ENCODE measurements at regions not wholly inside any gene's neighbourhood (a gene's known extent, or its start where the extent isn't known, plus 50 kb on each side); places are given as distances from the start of the nearest gene placed in this dataset.

DNA sequence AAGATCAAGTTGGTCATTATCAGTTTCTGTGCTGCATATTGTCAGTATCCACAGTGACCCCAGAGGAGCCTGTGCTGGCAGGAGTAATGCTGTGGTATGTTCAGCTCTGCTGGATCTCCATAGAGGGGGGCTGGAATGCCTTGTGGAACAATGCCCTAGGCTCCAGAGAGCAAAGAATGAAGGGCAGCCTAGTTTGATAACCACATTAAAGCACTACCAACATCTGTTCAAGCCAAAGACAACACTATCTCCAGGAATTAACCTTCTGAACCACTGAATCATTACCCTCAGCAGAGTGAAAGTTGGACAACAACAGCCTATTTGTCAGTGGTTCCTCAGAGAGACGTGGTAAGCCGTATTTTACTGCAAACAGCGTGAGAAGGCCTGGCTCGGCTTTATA, 192.3 kb upstream of the CXorf66 start:
- ChIA-PET CTCF (no interaction called here), POLR2A (no interaction called here)
- no peaks in the 10 kb centered on the region for H3K4me1 Mint-ChIP-seq (ENCODE audit: low read depth, unreplicated experiment)
- no peaks in the 10 kb centered on the region for H3K9me3 Mint-ChIP-seq (ENCODE audit: unreplicated experiment)
- intact Hi-C loops (cut with micrococcal nuclease; ENCODE audit: unreplicated experiment), result no loop called here
- no peak overlapping the region for H3K27ac Mint-ChIP-seq (ENCODE audit: unreplicated experiment)
- TF ChIP-seq, protein P1, sequence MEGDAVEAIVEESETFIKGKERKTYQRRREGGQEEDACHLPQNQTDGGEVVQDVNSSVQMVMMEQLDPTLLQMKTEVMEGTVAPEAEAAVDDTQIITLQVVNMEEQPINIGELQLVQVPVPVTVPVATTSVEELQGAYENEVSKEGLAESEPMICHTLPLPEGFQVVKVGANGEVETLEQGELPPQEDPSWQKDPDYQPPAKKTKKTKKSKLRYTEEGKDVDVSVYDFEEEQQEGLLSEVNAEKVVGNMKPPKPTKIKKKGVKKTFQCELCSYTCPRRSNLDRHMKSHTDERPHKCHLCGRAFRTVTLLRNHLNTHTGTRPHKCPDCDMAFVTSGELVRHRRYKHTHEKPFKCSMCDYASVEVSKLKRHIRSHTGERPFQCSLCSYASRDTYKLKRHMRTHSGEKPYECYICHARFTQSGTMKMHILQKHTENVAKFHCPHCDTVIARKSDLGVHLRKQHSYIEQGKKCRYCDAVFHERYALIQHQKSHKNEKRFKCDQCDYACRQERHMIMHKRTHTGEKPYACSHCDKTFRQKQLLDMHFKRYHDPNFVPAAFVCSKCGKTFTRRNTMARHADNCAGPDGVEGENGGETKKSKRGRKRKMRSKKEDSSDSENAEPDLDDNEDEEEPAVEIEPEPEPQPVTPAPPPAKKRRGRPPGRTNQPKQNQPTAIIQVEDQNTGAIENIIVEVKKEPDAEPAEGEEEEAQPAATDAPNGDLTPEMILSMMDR (IDR thresholded peaks at IDR 0.05; ENCODE audit: insufficient read depth in 1 of 2, low read depth in 1 of 2, low read length in 1 of 2, severe bottlenecking in 1 of 2, unreplicated experiment in 1 of 2), result no peak
- Histone ChIP-seq H3K36me3 (ENCODE audit: control insufficient read depth, insufficient read depth, low read length) (no peaks in the 10 kb centered on the region), H3K4me3 (ENCODE audit: low read depth, low read length) (no peak overlapping the region), H3K9me3 (no peaks in the 10 kb centered on the region), H3K27me3 (replicated peaks; ENCODE audit: control insufficient read depth, insufficient read depth, low read length) (no peaks in the 10 kb centered on the region), H3K4me1 (no peaks in the 10 kb centered on the region)
- H3K27me3 Mint-ChIP-seq (ENCODE audit: insufficient read depth, unreplicated experiment), result no peaks in the 10 kb centered on the region
- DNase-seq, result no peak
- no peaks in the 10 kb centered on the region for H3K36me3 Mint-ChIP-seq (ENCODE audit: insufficient read depth, unreplicated experiment)
- no TSS peak for BruUV-seq (replicated peaks)
- H3K4me3 Mint-ChIP-seq (ENCODE audit: unreplicated experiment), result no peak overlapping the region

DNA sequence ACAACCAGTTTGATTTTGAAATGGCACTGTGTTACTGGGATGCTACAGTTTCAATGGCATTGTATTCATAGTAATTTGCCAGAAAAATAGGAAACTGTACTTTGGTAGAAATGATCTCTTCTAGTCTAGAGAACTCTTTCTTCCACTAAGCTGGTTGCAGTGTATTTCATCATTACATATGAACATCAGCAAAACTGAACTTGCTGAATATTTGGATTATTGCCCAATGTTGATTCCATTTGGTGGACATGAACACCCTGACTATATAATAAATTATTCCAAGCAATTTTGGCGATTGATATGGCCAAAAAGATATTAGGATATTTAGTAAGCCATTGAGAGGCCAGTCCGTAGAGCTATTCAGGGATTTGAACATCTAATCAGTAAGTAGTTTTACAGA, 191.8 kb upstream of the CXorf66 start:
- no peaks in the 10 kb centered on the region for H3K9me3 Mint-ChIP-seq (ENCODE audit: unreplicated experiment)
- no peaks in the 10 kb centered on the region for H3K4me1 ChIP-seq
- BruUV-seq (replicated peaks), result no TSS peak
- no peaks in the 10 kb centered on the region for H3K27me3 ChIP-seq (replicated peaks; ENCODE audit: control insufficient read depth, insufficient read depth, low read length)
- no peaks in the 10 kb centered on the region for H3K4me1 Mint-ChIP-seq (ENCODE audit: low read depth, unreplicated experiment)
- H3K4me3 ChIP-seq (ENCODE audit: low read depth, low read length), result no peak overlapping the region
- no peaks in the 10 kb centered on the region for H3K36me3 ChIP-seq (ENCODE audit: control insufficient read depth, insufficient read depth, low read length)
- no peaks in the 10 kb centered on the region for H3K9me3 ChIP-seq
- no peak for DNase-seq
- POLR2A ChIA-PET, result no interaction called here
- intact Hi-C loops (cut with micrococcal nuclease; ENCODE audit: unreplicated experiment), result no loop called here
- TF ChIP-seq, protein P1 (IDR thresholded peaks at IDR 0.05; ENCODE audit: insufficient read depth in 1 of 2, low read depth in 1 of 2, low read length in 1 of 2, severe bottlenecking in 1 of 2, unreplicated experiment in 1 of 2), result no peak
- H3K27ac Mint-ChIP-seq (ENCODE audit: unreplicated experiment), result no peak overlapping the region
- no peak overlapping the region for H3K4me3 Mint-ChIP-seq (ENCODE audit: unreplicated experiment)
- H3K27me3 Mint-ChIP-seq (ENCODE audit: insufficient read depth, unreplicated experiment), result no peaks in the 10 kb centered on the region
- CTCF ChIA-PET, result no interaction called here
- no peaks in the 10 kb centered on the region for H3K36me3 Mint-ChIP-seq (ENCODE audit: insufficient read depth, unreplicated experiment)

DNA sequence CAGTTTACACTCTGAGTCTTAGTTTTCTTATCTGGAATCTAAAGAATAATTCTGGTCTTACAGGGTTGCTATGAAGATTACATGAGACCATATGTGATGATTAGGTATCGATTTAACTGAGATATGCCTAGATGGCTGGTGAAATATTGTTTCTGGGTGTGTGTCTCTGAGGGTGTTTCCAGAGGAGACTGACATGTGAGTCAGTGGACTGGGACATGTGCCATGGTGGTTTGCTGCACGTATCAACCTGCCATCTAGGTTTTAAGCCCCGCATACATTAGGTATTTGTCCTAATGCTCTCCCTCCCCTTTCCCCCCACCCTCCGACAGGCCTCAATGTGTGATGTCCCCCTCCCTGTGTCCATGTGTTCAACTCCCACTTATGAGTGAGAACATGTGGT, 186.0 kb upstream of the CXorf66 start:
- Mint-ChIP-seq H3K4me3 (ENCODE audit: unreplicated experiment) (no peak overlapping the region), H3K27me3 (ENCODE audit: insufficient read depth, unreplicated experiment) (no peaks in the 10 kb centered on the region), H3K36me3 (ENCODE audit: insufficient read depth, unreplicated experiment) (no peaks in the 10 kb centered on the region), H3K4me1 (ENCODE audit: low read depth, unreplicated experiment) (no peaks in the 10 kb centered on the region), H3K27ac (ENCODE audit: unreplicated experiment) (no peak overlapping the region), H3K9me3 (ENCODE audit: unreplicated experiment) (no peaks in the 10 kb centered on the region)
- Histone ChIP-seq H3K4me1 (no peaks in the 10 kb centered on the region), H3K9me3 (no peaks in the 10 kb centered on the region), H3K4me3 (ENCODE audit: low read depth, low read length) (no peak overlapping the region), H3K27me3 (replicated peaks; ENCODE audit: control insufficient read depth, insufficient read depth, low read length) (no peaks in the 10 kb centered on the region), H3K36me3 (ENCODE audit: control insufficient read depth, insufficient read depth, low read length) (no peaks in the 10 kb centered on the region)
- ChIA-PET CTCF (no interaction called here), POLR2A (no interaction called here)
- intact Hi-C loops (cut with micrococcal nuclease; ENCODE audit: unreplicated experiment), result no loop called here
- BruUV-seq (replicated peaks), result no TSS peak
- TF ChIP-seq, protein P1 (IDR thresholded peaks at IDR 0.05; ENCODE audit: insufficient read depth in 1 of 2, low read depth in 1 of 2, low read length in 1 of 2, severe bottlenecking in 1 of 2, unreplicated experiment in 1 of 2), result no peak
- DNase-seq, result no peak

Measured in Caco-2 (cell line).